ENCODE measurements at regions not wholly inside any gene's neighbourhood (a gene's known extent, or its start where the extent isn't known, plus 50 kb on each side); places are given as distances from the start of the nearest gene placed in this dataset.
A peak's percentile ranks its signal among the peaks of the same experiment; 100 is the strongest.
"Not testable (repeated sequence)": the region's sequence is repeated elsewhere in the genome, so short reads cannot be mapped to it uniquely, and the experiment has no call there.

- peak; percentile 35 for DNase-seq (ENCODE audit: low read depth)
Observed at GRCh38 chr7:101146-102046, 91.0 kb upstream of the FAM20C start.

GRCh38 chr7:102047-102711, 90.2 kb upstream of the FAM20C start:
- DNase-seq (ENCODE audit: low read depth) = no peak

GRCh38 chr7:102721-103120, 89.7 kb upstream of the FAM20C start:
- DNase-seq (ENCODE audit: low read depth) = no peak

GRCh38 chr7:103981-104380, 88.4 kb upstream of the FAM20C start:
- DNase-seq (ENCODE audit: low read depth) = not testable (repeated sequence)

- DNase-seq (ENCODE audit: low read depth) = no peak
Observed at GRCh38 chr7:105002-105401, 87.4 kb upstream of the FAM20C start.

GRCh38 chr7:106356-106755, 86.0 kb upstream of the FAM20C start:
- DNase-seq (ENCODE audit: low read depth) = no peak

- DNase-seq (ENCODE audit: low read depth) = no peak
Observed at GRCh38 chr7:107233-107632, 85.1 kb upstream of the FAM20C start.

- DNase-seq (ENCODE audit: low read depth) = no peak
Observed at GRCh38 chr7:107907-108306, 84.5 kb upstream of the FAM20C start.

GRCh38 chr7:109094-109493, 83.3 kb upstream of the FAM20C start:
- no peak for DNase-seq (ENCODE audit: low read depth)

DNA sequence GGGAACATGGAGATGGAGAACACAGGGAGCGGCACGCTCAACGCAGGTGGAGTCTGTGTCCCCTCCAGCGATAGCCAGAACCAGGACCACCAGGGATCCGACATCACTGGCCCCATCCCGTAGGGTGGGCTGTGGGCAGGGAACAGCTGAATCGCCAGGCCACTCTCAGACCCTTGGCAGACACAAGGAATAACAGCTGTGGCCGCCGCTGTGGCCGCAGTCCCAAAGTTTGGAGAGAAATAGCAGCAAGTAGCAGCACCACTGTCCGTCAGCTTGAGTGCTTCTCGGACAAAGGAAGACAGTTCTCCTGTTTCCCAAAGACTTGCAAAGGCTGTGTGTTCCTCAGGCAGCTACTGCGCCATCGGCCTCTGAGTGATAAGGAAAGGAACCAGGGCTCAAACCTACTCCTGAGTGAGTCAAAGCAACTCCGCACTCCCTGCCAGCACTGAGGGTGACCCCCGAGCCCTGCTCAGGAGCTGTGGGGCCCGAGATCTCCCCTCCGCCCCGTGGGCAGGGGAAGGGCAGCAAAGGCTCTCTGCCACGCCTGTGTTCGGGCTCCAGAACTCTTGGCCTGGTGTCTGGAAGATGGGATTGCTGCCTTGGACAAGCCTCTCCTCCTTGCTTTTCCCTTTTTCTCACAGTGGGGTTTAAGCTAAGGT, 82.3 kb upstream of the FAM20C start:
- DNase-seq (ENCODE audit: low read depth) = no peak

- no peak for DNase-seq (ENCODE audit: low read depth)
Observed at GRCh38 chr7:110557-111232, 81.7 kb upstream of the FAM20C start.

GRCh38 chr7:111591-111990, 80.8 kb upstream of the FAM20C start:
- DNase-seq (ENCODE audit: low read depth) = no peak

GRCh38 chr7:112881-113280, 79.5 kb upstream of the FAM20C start:
- DNase-seq (ENCODE audit: low read depth) = no peak

DNA sequence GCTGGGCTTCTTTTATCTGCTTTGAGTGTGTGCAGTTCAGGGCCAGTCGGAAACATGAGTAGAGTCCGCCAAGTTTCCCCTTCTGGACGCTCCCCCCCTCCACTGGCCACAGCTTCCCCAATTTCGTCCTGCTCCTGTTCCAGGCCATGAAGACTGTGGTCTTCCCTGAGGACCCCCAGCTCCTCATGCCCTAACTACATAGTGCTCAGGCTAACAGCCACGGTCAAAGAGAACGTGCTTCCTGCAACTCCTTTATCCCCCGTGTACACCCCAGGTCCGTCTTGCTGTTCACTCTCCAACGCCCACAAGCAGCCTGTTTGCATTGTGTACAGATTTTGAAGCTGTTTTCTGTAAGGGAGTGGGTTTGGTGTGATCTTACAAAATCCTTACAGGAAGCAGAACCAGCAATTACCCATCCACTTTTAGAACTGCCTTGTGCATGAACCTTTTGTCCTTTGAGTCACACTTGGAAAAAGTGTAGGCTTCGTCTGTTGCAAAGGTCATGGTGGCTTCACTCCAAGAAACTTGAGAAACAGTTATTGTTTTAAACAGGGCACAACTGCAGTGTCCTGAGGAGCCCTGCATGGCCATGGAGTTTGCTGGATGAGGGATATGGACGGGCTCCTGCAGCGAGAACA, 77.0 kb upstream of the FAM20C start:
- peak; percentile 65 for DNase-seq (ENCODE audit: low read depth)

GRCh38 chr7:116188-116981, 76.0 kb upstream of the FAM20C start:
- DNase-seq (ENCODE audit: low read depth) = no peak

- no peak for DNase-seq (ENCODE audit: low read depth)
Observed at GRCh38 chr7:117836-118614, 74.3 kb upstream of the FAM20C start.

GRCh38 chr7:118615-119391, 73.6 kb upstream of the FAM20C start:
- DNase-seq (ENCODE audit: low read depth) = no peak

DNA sequence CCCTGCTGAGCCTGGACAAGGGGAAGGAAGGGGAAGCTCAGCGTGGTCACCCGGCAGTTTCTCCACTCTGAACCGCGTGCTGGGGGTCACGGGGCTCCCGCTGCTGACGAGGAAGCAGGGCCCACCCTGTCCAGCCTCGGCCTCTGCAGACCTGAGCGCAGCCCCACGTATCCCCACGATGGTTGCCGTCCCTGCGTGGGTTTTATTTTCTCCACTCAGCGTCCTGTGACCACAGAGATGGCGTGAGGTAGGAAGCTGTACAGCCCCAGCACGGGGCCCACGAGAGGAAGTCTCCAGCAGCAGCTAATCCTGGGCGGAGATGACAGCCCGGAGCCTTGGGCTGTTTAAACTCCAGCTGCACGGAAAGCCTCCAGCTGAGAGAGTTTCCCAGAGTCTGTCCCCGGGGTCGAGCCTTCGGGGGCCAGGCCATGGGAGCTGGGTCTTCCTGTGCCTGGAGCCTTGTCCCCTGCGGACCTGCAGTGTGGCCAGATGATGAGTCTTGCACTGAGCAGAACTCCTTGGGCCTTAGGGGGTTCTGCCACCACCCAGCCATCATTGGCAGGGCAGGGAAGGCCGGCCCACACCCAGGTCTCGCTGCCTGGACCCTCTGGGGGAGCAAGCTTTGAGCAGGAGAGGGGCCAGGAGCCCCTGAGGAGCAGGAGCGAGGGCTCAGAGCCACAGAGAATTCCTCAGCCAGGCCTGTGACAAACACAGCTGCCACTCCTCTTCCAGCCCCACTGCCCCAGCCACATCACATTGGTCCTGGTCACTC, 72.8 kb upstream of the FAM20C start:
- peak; percentile 39 for DNase-seq (ENCODE audit: low read depth)

All from iris pigment epithelial cell (primary cell).